ENCODE measurements at regions not wholly inside any gene's neighbourhood (a gene's known extent, or its start where the extent isn't known, plus 50 kb on each side); places are given as distances from the start of the nearest gene placed in this dataset.

- no peak overlapping the region for H3K14ac ChIP-seq (ENCODE audit: insufficient read depth, low read length)
- no peak overlapping the region for H2AK5ac ChIP-seq (ENCODE audit: insufficient read length, low read length)
- no peaks in the 10 kb centered on the region for H3K79me2 ChIP-seq (ENCODE audit: insufficient read depth, low read length)
- peaks cover 2% of the 10 kb centered on the region for H3K27me3 Mint-ChIP-seq (ENCODE audit: low read depth)
- H3K4me3 Mint-ChIP-seq, result no peak overlapping the region
- no peak overlapping the region for H2BK15ac ChIP-seq (ENCODE audit: low read depth, low read length)
- H2BK12ac ChIP-seq (ENCODE audit: insufficient read length, low read depth, low read length), result no peak overlapping the region
- H4K91ac ChIP-seq (ENCODE audit: insufficient read length, low read depth, low read length), result no peak overlapping the region
- H3K4me1 ChIP-seq (ENCODE audit: insufficient read depth, low read length), result peaks cover 3% of the 10 kb centered on the region; the same call in 1 of the 2 replicates
- TF ChIP-seq CTCF (conservative IDR thresholded peaks at IDR 0.05), result no peak
- H2AFZ ChIP-seq (ENCODE audit: low read length), result no peak overlapping the region
- H3K23me2 ChIP-seq (ENCODE audit: insufficient read length, low read depth, low read length, poor library complexity, severe bottlenecking), result no peaks in the 10 kb centered on the region
- no peak overlapping the region for H3K23ac ChIP-seq (ENCODE audit: insufficient read length, low read depth, low read length)
- H3K27ac Mint-ChIP-seq, result no peak overlapping the region; a peak in 1 of 7 replicates
- H3K9ac ChIP-seq (ENCODE audit: extremely low read depth, insufficient read length, low read length), result no peak overlapping the region
- no peak overlapping the region for H3K27ac ChIP-seq (ENCODE audit: insufficient read length, low read depth, low read length)
- H3T11ph ChIP-seq (ENCODE audit: low read length), result no peak overlapping the region
- H3K4me2 ChIP-seq (ENCODE audit: insufficient read depth, insufficient read length, low read length), result no peak overlapping the region
- no CpG with 5 or more reads among the region's 30 CpGs for WGBS (ENCODE audit: extremely low coverage, insufficient read length, low lambda C conversion rate)
- H3K27me3 ChIP-seq (ENCODE audit: insufficient read depth, low read length), result no peaks in the 10 kb centered on the region
- no peak for DNase-seq
- no peak overlapping the region for H4K5ac ChIP-seq (ENCODE audit: insufficient read length, low read depth, low read length)
- H3K36me3 Mint-ChIP-seq (ENCODE audit: insufficient read depth in 1 of 3, low read depth in 3 of 3), result peaks cover 0 to 2% (median 0%) of the 10 kb centered on the region in 3 experiments; a peak in 1 of 7 replicates
- peaks cover 15 to 25% of the 10 kb centered on the region in 2 experiments for H3K4me1 Mint-ChIP-seq
- H3K56ac ChIP-seq (ENCODE audit: insufficient read length, low read depth, low read length), result no peak overlapping the region
- no peak overlapping the region for H3K4ac ChIP-seq (ENCODE audit: low read depth, low read length)
- H4K20me1 ChIP-seq (ENCODE audit: control insufficient read depth, insufficient read depth, insufficient read length), result no peaks in the 10 kb centered on the region
- H3K79me1 ChIP-seq (ENCODE audit: insufficient read depth, low read depth, low read length, poor library complexity, severe bottlenecking), result no peaks in the 10 kb centered on the region
- no peaks in the 10 kb centered on the region; a peak in 1 of 5 replicates for H3K9me3 Mint-ChIP-seq
- no peak overlapping the region for H2BK20ac ChIP-seq (ENCODE audit: low read depth, low read length, poor library complexity, severe bottlenecking)
- no peaks in the 10 kb centered on the region for H3K9me3 ChIP-seq (ENCODE audit: control insufficient read depth, low read depth, low read length)
- H2BK120ac ChIP-seq (ENCODE audit: low read depth, low read length, poor library complexity, severe bottlenecking), result no peak overlapping the region
- H4K8ac ChIP-seq (replicated peaks; ENCODE audit: insufficient read length, low read depth, low read length), result no peak overlapping the region
- no peak overlapping the region for H2BK5ac ChIP-seq (ENCODE audit: insufficient read length, low read length)
- H3K18ac ChIP-seq (ENCODE audit: insufficient read length, low read depth, low read length), result no peak overlapping the region
These were observed 170.7 kb downstream of the CTTN start for GRCh38 chr11:70568814-70569617.
